Liver (tissue), 8 donors: ENCODE measurements at regions not wholly inside any gene's neighbourhood (a gene's known extent, or its start where the extent isn't known, plus 50 kb on each side); places are given as distances from the start of the nearest gene placed in this dataset.

ENCODE experiments used
- DNase-seq: peaks from one replicate; pipeline ENCODE4 v3.0.0-alpha.2; 2017; ENCODE audit warnings: low spot score
- H3K27ac ChIP-seq, 2 donors: one replicate each; pipeline ENCODE4 v1.7.0; 2013; ENCODE audit warnings: inconsistent platforms in 2 of 2, low read length in 2 of 2, control low read depth in 1 of 2, low read depth in 1 of 2, mild to moderate bottlenecking in 1 of 2
- H3K27me3 ChIP-seq, 4 donors: one replicate each; pipeline versions ENCODE4 v1.6.1 to v1.7.0; 2013; ENCODE audit warnings: low read length in 3 of 4, inconsistent platforms in 1 of 4, mild to moderate bottlenecking in 1 of 4, moderate library complexity in 1 of 4; ENCODE audit not compliant: control insufficient read depth in 4 of 4, insufficient read depth in 4 of 4
- H3K36me3 ChIP-seq, 4 donors: one replicate each; pipeline versions ENCODE4 v1.6.1 to v1.7.0; 2013; ENCODE audit warnings: low read length in 3 of 4, mild to moderate bottlenecking in 3 of 4, low read depth in 1 of 4, moderate library complexity in 1 of 4; ENCODE audit not compliant: control insufficient read depth in 4 of 4, insufficient read depth in 3 of 4
- H3K4me1 ChIP-seq, 4 donors: one replicate each; pipeline versions ENCODE4 v1.6.1 to v1.7.0; 2013; ENCODE audit warnings: low read length in 3 of 4, mild to moderate bottlenecking in 3 of 4, moderate library complexity in 1 of 4; ENCODE audit not compliant: control insufficient read depth in 4 of 4, insufficient read depth in 4 of 4
- H3K4me3 ChIP-seq, 3 donors: one replicate each; pipeline versions ENCODE4 v1.6.1 to v1.7.0; 2013; ENCODE audit warnings: low read length in 3 of 3, control low read depth in 1 of 3, low read depth in 1 of 3, mild to moderate bottlenecking in 1 of 3
- H3K9ac ChIP-seq, 2 donors: one replicate each; pipeline ENCODE4 v1.7.0; 2013; ENCODE audit warnings: low read length in 2 of 2, mild to moderate bottlenecking in 2 of 2, moderate library complexity in 2 of 2, control low read depth in 1 of 2, low read depth in 1 of 2
- H3K9me3 ChIP-seq, 4 donors: one replicate each; pipeline versions ENCODE4 v1.6.1 to v1.7.0; 2013; ENCODE audit warnings: low read length in 3 of 4; ENCODE audit not compliant: control insufficient read depth in 4 of 4
- FOXA2 ChIP-seq: IDR thresholded peaks from 2 replicates; pipeline ENCODE4 v1.6.1; 2016; ENCODE audit warnings: antibody characterized with exemption
- GABPA ChIP-seq, 2 donors: IDR thresholded peaks in 1 of 2; conservative IDR thresholded peaks in 1 of 2; 2 replicates each; pipeline ENCODE4 v1.6.1; 2016; ENCODE audit warnings: antibody characterized with exemption in 2 of 2, mild to moderate bottlenecking in 1 of 2, moderate library complexity in 1 of 2
- HNF4A ChIP-seq, 2 donors: conservative IDR thresholded peaks; 2 replicates each; pipeline ENCODE4 v1.6.1; 2016; ENCODE audit warnings: antibody characterized with exemption in 2 of 2, mild to moderate bottlenecking in 2 of 2
- RAD21 ChIP-seq, 2 donors: IDR thresholded peaks; 2 replicates each; pipeline ENCODE4 v1.6.1; 2016; ENCODE audit warnings: antibody characterized with exemption in 2 of 2, mild to moderate bottlenecking in 2 of 2
- REST ChIP-seq: IDR thresholded peaks from 2 replicates; pipeline ENCODE4 v1.6.1; 2016; ENCODE audit warnings: antibody characterized with exemption, mild to moderate bottlenecking
- RXRA ChIP-seq, 2 donors: IDR thresholded peaks; 2 replicates each; pipeline ENCODE4 v1.6.1; 2017 to 2018; ENCODE audit warnings: antibody characterized with exemption in 2 of 2, mild to moderate bottlenecking in 1 of 2
- SP1 ChIP-seq: IDR thresholded peaks from 2 replicates; pipeline ENCODE4 v1.6.1; 2018; ENCODE audit warnings: antibody characterized with exemption, mild to moderate bottlenecking
- YY1 ChIP-seq: IDR thresholded peaks from 2 replicates; pipeline ENCODE4 v1.6.1; 2016; ENCODE audit warnings: antibody characterized with exemption, mild to moderate bottlenecking
- WGBS: extraction: QIAGEN DNeasy Blood & Tissue Kit; methylation state at CpG from one replicate; pipeline ENCODE4 v1.1.7; 2013; 5-methylcytosine and 5-hydroxymethylcytosine counted together
- TF ChIP-seq, protein P1 (sequence below): IDR thresholded peaks from 2 replicates; pipeline ENCODE4 v1.6.1; 2016; ENCODE audit warnings: antibody characterized with exemption
- TF ChIP-seq, protein P2 (sequence below): fragments of 150-350 bp; IDR thresholded peaks from 2 replicates; pipeline ENCODE4 v1.5.1; 2017; ENCODE audit warnings: improper control_type of control experiment, low read depth, low read length; ENCODE audit not compliant: missing input control
- TF ChIP-seq, protein P3 (sequence below): IDR thresholded peaks from 2 replicates; pipeline ENCODE4 v1.6.1; 2016; ENCODE audit warnings: antibody characterized with exemption
- donor health status: healthy.
- donor health status: healthy.
- donor health status: healthy.
- donor health status: healthy.
- donor health status: healthy.

GRCh38 chr16:66205287-66206231, 160.9 kb upstream of the CDH5 start:
- Histone ChIP-seq H3K27ac (no peak overlapping the region), H3K9ac (no peak overlapping the region), H3K9me3 (no peaks in the 10 kb centered on the region), H3K4me1 (no peaks in the 10 kb centered on the region), H3K27me3 (no peaks in the 10 kb centered on the region), H3K36me3 (no peaks in the 10 kb centered on the region), H3K4me3 (no peak overlapping the region)
- no peak for TF ChIP-seq YY1
- TF ChIP-seq SP1: no peak
- TF ChIP-seq FOXA2: peak; percentile 14
- TF ChIP-seq, protein P1, sequence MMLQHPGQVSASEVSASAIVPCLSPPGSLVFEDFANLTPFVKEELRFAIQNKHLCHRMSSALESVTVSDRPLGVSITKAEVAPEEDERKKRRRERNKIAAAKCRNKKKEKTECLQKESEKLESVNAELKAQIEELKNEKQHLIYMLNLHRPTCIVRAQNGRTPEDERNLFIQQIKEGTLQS: no peak
- peak; percentile 13 to 19 for TF ChIP-seq HNF4A (conservative IDR thresholded peaks at IDR 0.05)
- no peak for TF ChIP-seq GABPA (IDR thresholded peaks at IDR 0.05 in 1 of 2, conservative IDR thresholded peaks at IDR 0.05 in 1 of 2)
- WGBS: 32% methylated on average over 8 of the region's 8 CpGs
- no peak for DNase-seq

GRCh38 chr16:66204756-66205155, 161.7 kb upstream of the CDH5 start:
- no peaks in the 10 kb centered on the region for H3K36me3 ChIP-seq
- H3K9ac ChIP-seq: no peak overlapping the region
- no peak for TF ChIP-seq RXRA (IDR thresholded peaks at IDR 0.05)
- TF ChIP-seq REST: no peak
- no peak for TF ChIP-seq RAD21 (IDR thresholded peaks at IDR 0.05)
- TF ChIP-seq, protein P1: no peak
- TF ChIP-seq HNF4A (conservative IDR thresholded peaks at IDR 0.05): no peak
- TF ChIP-seq, protein P2, sequence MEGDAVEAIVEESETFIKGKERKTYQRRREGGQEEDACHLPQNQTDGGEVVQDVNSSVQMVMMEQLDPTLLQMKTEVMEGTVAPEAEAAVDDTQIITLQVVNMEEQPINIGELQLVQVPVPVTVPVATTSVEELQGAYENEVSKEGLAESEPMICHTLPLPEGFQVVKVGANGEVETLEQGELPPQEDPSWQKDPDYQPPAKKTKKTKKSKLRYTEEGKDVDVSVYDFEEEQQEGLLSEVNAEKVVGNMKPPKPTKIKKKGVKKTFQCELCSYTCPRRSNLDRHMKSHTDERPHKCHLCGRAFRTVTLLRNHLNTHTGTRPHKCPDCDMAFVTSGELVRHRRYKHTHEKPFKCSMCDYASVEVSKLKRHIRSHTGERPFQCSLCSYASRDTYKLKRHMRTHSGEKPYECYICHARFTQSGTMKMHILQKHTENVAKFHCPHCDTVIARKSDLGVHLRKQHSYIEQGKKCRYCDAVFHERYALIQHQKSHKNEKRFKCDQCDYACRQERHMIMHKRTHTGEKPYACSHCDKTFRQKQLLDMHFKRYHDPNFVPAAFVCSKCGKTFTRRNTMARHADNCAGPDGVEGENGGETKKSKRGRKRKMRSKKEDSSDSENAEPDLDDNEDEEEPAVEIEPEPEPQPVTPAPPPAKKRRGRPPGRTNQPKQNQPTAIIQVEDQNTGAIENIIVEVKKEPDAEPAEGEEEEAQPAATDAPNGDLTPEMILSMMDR: no peak
- TF ChIP-seq, protein P3, sequence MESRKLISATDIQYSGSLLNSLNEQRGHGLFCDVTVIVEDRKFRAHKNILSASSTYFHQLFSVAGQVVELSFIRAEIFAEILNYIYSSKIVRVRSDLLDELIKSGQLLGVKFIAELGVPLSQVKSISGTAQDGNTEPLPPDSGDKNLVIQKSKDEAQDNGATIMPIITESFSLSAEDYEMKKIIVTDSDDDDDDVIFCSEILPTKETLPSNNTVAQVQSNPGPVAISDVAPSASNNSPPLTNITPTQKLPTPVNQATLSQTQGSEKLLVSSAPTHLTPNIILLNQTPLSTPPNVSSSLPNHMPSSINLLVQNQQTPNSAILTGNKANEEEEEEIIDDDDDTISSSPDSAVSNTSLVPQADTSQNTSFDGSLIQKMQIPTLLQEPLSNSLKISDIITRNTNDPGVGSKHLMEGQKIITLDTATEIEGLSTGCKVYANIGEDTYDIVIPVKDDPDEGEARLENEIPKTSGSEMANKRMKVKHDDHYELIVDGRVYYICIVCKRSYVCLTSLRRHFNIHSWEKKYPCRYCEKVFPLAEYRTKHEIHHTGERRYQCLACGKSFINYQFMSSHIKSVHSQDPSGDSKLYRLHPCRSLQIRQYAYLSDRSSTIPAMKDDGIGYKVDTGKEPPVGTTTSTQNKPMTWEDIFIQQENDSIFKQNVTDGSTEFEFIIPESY: no peak
- no peaks in the 10 kb centered on the region for H3K27me3 ChIP-seq
- 69% methylated on average over 3 of the region's 3 CpGs for WGBS
- H3K9me3 ChIP-seq: no peaks in the 10 kb centered on the region
- H3K4me1 ChIP-seq: peaks cover 0 to 2% (median under 1%) of the 10 kb centered on the region in 4 donors
- H3K27ac ChIP-seq: no peak overlapping the region
- DNase-seq: no peak
- no peak overlapping the region for H3K4me3 ChIP-seq
